NOMO-1 (cell line): ENCODE measurements at regions not wholly inside any gene's neighbourhood (a gene's known extent, or its start where the extent isn't known, plus 50 kb on each side); places are given as distances from the start of the nearest gene placed in this dataset.

Experiments used
- DNase-seq, 2 experiments: peaks; one replicate each; lab custom pipeline; 2025; ENCODE audit not compliant: unreplicated experiment in 2 of 2; lab: John Stamatoyannopoulos, UW

DNA sequence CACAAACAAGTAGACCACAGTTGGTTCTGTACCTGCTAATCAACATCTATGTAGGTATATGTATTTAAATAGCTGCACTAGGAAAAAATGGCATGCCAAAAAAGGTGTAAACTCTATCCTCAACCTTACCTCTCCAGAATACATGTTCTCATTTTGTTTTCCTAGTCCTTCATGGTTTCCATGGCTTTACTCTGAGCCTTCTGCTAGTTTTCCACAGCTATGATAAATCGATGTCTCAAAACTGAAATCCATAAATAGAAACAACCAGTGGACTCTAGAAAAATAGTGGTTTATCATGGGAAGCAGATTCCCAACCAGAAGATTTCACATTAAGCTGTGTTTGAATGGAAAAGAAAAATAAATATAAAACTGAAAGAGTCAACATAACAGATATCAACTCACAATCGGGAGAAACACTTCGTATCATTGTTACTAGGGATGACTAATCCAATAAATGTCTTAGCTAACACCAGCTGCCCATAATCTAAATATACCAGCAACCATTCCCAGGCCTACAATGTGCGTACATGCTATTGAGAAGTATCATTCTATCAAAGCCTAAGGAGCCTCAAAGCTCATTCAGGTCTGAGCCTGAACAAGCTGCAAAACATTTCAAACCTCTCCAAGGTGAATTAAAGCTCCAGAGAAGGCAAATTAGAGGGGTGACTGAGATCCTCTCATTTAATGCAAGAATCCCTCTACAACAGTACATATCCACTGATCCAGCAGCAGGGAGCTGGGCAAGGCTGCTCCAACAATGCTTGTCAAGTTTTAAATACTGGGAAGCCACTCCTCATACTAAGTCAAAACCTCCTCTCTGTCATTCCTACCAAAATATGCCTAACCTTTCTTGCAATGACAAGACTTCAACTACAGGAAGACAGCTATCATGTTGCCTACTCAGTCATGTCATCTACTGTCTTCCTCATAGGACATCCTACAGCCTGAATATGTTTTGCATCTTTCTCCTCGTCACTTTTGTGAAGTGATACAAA is 90.2 kb downstream of the KCTD12 start:
- DNase-seq: no peak

DNA sequence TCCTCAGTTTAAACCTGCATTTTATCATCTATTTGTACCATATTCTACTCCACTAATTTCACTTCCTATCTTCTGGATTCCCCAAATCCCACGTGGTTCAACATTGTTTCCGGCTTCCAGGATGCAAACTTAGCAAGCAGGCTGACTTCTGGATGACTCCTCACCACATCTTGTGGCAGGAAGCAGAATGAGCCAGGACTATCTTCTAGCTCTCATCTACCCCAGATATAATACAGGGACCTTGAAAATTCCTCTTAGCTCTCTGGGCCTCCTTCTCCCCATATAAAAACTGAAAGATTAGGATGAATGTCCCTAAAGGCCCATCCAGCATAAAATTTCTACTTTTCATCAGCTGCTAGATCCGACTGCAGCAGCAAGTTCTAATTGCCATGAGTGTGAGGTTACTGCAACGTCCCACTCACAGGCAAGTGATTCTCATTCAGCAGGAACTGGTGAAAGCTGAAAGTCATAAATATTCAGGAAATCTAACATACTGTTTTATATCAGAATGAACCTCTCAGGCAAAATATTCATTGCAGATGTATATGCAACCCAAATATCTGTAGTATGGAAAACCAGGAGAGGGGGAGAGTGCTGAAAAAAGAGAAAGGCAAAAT is 93.4 kb downstream of the KCTD12 start:
- DNase-seq: no peak

DNA sequence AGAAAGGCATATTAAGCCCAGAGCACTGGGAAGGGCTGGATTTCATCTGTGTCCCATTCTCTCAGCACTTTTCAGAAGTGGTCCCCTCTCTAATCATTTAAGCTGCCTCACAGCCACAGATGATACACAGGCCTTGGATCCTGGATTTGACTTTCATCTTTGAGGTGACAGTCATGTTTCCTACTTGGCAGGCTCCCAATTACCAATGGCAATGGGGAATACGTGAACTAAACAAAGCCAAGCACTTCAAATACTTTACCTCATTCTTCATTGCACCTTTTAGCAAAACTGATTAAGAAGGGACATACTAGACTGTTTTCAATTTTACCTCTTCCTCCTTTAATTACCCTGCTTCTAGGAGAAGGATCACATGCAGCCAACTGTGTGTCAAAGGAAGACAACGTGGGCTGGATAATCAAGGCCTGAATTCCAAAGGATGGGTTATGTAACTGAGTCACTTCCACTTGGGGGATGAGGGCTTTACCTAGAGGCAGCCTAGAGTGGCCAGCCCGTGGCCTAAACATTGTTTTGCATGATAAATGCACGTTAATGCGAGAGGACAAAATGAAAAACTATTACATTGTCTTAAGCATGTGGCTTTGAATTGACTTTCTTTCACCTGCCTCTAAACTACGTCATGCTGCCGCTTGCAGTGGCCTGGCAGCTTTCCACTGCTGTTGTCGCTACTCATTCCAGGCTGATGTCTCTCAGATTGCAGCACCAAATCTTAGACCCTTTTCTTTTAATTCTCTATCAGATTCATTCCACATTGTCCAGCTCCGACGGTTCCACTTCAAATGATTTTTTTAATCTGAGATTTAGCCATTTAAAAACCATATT is 95.0 kb downstream of the KCTD12 start:
- DNase-seq: no peak

DNA sequence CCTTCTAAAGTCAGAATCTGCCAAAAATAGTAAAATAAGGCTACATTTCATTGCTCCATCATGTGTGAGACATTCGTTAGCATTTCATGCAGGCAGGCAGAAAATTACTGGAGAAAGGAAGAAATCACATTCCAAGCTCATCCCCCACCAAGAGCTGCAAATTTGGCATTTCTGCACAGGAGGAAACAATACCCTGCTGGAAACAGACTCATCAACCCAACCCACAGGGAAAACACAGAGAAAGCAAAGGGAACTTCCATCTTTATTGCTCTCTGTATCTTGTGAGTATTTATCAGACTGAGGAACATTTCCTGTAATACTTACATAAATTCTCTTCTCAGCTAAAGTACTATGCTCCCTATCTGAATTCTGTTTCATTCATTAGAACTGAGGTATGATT is 95.7 kb downstream of the KCTD12 start:
- no peak for DNase-seq

DNA sequence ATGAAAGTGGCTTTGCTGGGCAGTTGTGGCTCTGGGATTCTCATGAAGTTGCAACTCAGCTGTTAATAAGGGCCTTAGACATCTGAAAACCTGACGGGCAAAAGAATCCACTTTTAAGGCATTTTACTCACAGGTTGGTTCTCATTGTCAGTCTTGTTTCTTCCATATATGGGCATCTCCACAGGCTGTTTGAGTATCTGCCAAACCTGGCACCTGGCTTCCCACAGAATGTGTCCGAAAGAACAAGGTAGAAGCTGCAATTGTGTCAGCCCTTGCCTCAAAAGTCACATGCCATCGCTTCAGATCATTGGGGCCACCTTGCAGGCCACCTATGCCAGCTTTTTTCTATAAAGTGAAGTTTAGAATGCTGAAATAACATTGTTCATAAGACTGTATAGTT is 102.4 kb downstream of the KCTD12 start:
- DNase-seq: no peak

DNA sequence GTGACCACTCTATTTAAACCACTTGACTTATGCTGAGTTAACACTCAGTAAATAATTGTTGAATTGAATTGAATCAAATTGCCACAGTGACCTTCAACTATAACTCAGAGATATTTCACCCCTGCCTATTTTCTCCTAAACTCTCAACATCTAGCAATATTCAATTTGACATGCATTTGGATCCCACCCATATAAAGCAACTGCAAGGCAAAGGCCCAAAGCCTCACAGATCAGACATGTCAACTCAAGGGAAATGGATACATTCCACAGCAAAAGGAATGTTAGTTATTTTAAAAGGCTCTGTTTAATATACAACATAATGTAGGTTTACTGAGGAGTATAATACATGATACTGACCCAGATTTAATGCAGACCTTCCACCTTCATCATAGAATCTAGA is 107.4 kb downstream of the KCTD12 start:
- DNase-seq: no peak

DNA sequence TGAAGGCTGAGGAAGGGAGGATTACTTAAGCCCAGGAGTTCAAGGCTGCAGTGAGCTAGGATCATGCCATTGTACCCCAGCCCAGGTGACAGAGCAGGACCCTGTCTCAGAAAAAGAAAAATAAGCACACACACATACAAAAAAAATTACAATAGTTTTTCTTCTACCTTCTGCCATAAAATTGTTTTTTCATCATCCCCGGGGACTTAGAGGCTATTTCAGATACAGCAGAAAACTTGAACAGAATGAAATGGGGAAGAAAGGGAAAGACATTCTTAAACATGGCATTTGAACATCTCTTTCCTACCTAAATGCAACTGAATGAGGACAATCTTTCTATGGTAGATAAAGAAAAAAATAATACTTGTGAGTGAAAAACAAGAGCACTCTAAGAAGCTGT is 109.1 kb downstream of the KCTD12 start:
- no peak for DNase-seq

DNA sequence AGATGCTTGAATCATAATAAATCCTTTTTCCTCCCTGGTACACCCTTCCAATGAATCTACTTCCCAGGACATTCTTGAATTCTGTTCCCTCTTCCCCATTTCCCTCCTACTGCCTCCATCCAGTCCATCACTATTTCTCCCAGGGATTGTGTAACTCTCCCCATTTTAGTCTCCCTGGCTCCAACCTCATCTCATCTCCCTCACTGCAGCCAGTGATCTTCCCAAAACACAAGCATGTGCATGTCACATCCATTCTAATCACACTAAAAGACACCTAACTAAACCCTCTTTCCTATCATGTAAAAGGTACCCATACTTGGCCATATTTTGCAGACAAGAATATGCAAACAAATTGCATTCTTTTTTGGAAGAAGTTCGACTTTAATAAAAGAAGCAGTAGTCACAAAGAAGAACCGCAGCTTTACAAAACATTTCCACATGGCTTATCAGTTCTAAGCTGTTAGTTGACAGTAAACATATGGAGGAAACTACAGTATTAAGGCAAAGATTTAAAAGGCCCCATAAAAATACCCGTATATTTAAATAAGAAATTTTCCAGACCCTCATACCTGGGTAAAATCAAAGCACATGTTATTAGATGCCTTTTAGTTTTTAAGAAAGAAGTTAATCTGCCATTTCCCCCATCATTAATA is 111.0 kb downstream of the KCTD12 start:
- DNase-seq: no peak

DNA sequence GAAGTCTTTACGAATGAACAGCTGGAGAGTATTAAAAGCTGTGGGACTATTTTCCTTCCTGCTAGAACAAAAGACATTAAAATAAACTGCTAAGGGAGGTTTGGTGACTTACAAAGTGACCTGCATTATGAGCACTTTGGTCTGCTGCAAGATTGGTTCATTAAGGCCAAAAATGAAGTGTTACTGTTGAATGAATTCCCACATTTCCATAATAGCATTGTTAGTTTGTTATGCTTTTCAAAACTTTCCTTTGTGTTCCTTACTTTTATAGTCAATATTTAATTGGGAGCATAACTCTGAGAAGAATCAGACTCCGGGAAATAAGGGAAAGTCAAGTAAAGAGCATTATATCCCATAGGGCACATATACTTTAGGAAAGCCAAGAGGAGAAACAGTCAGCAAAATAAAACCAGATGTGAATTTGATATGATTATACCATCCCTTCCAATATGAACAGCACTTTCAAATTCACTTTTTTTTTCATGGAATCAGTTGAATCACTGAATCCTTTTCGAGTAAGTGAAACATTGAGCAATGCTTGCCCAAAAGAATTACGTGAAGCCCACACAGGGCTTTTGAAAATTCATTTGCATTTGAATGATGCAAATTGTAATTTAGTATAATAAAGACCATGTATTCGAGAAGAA is 112.6 kb downstream of the KCTD12 start:
- no peak for DNase-seq

DNA sequence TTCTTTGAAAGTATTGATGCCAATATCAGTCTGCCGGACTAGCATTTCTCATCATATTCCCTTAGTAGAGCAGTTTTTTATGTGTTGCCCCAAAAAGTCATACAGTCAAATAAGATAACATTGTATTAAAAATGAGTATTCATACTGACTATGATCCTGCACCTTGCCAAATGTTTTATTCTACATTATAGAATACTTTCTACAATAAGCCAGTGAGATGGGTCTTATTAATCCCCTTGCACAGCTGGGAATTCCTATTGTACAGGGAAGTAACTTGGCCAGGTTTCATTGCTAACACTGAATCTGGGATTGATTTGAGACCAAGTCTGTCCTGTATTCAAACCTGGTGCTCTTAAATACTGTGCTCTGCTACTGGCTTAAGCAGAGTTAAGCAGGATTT is 114.0 kb downstream of the KCTD12 start:
- DNase-seq: no peak

DNA sequence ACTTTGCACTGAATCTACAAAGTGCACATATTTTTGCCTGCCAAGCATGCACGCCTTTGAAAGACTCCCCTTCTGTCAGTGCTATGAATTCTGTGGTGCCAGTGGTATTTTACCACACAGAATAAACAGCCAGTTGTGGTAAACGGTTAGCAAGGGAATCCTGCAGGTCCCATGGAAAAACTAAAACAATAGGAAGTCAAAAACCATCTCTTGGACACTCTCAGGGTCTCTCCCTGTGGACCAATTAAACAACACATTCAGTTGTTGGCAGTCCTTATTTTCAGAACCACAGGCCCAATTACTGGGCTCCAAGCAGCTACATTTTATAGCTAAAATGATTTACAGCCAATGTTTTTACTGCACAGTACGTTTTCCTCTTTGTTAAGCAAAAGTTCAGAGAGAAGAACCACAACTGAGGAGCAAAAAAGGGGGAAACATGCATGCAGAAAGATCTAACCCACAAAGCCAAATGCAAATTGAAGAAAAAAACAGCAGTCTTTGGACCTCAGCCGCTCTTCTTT is 116.9 kb downstream of the KCTD12 start:
- DNase-seq: peak in 1 of 2 experiments; percentile 52

DNA sequence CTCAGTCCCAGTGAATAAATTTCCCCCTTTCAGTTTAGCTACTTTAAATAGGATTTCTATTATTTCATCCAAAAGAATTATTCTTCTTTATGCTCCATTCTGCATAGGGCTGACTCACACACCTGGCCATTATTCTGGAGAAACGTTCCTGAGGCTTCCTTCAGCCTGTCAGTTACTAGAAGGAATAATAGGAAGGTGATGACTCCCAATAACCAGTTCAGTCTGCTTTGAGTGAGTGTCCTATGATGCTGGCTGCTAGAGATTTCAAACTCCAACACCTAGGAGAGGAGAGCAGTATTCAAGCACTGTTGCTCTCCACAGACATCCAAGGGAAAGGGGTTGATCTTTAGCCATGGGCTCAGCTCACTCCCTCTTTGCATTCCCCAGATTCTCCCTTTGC is 117.8 kb downstream of the KCTD12 start:
- no peak for DNase-seq

DNA sequence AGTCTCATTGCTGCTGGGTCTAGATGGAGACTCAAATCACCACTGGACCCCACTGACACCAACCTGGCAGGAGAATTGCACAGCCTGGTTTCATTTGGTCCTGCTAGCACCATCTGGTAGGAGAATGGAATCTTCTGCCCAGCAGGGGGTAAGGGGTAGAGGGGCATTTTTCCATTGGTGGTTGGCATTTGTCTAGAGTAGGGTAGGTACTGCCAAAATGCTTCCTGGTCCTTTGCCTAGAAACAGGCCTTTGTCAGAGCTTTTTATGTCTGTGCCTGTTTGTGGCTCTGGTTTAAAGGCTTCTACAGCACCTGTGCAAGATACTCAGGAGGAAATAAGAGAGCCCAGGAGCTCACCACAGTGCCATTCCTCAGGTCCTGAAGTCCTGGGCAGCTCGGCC is 121.3 kb downstream of the KCTD12 start:
- DNase-seq: no peak

DNA sequence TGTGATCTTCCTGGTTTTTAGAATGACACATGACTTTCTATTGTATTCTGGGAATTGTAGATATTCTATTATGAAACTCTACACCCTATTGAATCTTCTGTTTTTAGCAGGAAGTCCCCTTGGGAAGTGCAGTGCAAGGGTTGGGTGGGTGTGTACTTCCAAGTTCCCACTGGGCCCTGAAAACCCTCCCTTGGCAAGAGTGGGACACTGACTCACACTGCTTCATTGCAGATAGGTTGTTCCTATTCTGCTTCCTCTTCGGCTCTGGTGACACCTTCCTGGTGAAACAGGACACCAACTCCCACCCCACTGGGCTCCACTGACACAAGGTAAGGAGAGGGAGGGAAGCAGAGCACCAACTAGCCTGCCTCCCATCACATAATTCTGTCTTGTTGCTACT is 121.8 kb downstream of the KCTD12 start:
- no peak for DNase-seq

DNA sequence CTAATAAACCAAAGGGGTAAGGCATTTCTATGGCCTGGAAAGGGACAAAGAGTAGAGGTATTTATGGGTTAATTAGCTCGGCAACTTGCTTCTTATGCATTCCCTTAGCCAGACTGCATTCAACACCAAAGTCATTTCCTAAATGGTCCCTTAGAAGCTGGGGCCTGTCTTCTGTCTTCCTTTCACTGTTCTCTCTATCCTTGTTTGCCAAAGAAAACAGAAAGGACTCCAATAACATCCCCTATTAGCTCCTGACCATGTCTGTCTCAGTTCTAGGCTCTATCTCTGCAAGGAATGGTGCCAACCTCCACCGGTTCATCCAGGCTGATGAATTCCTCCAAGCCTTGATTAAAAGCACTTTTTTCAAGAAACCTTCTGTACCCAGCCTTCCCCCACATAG is 123.5 kb downstream of the KCTD12 start:
- DNase-seq: no peak

DNA sequence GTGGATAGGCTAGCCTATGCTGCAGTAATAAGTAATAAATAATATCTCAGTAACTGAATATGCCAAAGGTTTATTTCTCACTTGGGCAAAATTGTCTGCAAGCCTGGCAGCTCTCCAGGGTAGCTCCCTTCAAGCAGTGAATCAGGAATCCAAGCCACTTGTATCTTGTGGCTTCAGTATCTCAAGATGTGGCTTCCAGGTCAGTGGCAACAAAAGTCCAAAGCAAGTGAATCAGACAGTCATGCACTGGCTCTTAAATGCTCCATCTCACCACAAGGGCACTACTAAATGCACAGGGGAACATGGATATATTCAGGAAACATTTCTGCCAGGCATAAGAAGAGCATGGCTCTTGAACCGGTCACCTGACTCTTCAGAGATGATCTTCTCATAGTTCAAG is 126.3 kb downstream of the KCTD12 start:
- no peak for DNase-seq

DNA sequence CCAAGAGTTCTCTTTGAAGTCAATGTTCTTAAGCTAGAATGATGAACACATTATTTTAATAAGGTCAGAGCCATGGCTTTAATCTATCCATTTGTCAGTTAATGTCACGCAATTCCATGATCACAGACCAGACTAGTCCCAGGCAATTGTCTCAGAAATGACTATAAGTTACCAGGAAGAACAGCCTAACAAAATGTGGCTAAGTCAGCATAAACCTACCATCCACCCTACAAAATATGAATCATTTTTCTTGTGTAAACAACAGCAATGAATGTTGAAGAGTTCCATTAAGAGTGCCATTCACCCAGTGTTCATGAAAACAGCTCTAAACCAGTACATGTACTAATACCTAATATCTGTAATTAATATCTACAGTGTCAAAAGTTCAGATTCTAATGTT is 127.5 kb downstream of the KCTD12 start:
- no peak for DNase-seq

DNA sequence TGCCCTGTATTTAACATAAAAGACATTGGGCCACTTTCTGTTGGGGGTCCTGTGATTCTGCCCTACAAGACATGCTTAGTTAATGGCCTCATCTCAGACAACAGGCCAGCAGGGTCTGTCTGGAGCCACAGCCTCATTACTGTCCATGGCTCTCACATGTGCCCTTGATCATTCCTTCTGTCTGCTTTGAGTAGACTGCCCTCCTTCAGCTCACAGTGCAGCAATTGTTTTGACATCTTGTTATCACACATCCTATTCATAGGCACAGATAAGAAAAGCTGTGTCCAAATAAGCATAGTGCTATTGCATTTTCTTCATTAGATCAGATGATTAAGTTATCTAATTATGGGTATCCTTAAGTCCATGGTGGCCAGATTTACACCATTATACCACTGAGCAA is 127.9 kb downstream of the KCTD12 start:
- no peak for DNase-seq

DNA sequence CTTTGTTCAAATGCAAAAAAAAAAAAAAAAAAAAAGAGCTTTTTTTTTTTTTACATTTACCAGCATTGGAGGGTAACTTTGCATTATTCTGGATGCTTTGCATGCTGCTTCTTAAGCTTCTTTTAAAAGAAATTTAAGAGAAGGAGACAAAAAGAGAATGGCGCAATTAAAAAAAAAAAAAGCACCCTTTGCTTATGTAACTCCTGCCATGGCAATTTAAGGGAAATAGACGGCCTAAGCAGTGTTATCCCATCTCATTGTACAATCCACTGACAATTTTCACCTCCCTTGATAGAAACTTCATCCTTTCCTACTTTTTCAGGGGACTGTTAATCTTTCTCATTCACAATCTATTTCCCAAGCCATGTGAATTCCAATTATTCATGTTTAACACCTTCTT is 129.8 kb downstream of the KCTD12 start:
- peak in 1 of 2 experiments; percentile 10 for DNase-seq

DNA sequence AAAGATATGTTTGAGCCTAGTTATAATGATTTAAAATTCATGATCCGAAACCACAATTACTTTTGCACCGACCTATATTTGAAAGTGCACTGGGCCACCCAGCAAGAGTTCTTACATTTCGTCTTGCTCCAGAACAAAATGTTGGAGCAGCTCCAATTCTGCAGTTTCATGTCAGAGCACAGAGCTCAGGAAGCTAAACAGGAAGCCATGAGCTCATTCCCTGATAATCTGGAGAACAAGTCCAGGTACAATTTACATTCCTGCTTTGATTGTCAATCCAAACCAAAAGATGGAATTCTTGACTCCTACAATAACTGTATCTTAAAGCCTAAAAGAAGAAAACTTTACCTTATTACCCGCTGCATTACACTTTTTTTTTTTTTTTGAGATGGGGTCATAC is 131.8 kb downstream of the KCTD12 start:
- DNase-seq: no peak
